Bronchial epithelial cell (primary cell): ENCODE measurements at regions not wholly inside any gene's neighbourhood (a gene's known extent, or its start where the extent isn't known, plus 50 kb on each side); places are given as distances from the start of the nearest gene placed in this dataset.

ENCODE experiments used
- DNase-seq: peaks from one replicate; pipeline ENCODE4 v3.0.0-alpha.2; 2010; ENCODE audit warnings: low read depth
- FAIRE-seq: peaks from 2 replicates; lab custom pipeline; 2011; peaks lifted over from hg19 to GRCh38; lab: Jason Lieb, UNC
- H3K27me3 ChIP-seq: 2 replicates; pipeline ENCODE4 v1.5.1; 2011; ENCODE audit warnings: low read length; ENCODE audit not compliant: control insufficient read depth, insufficient read depth
- H3K36me3 ChIP-seq: 2 replicates; pipeline ENCODE4 v1.5.1; 2011; ENCODE audit warnings: low read length; ENCODE audit not compliant: control insufficient read depth, insufficient read depth
- H3K4me3 ChIP-seq: 2 replicates; pipeline ENCODE4 v1.5.1; 2011; ENCODE audit warnings: mild to moderate bottlenecking, low read depth, low read length, control low read depth
- TF ChIP-seq, protein P1 (sequence below): IDR thresholded peaks from 2 replicates; pipeline ENCODE4 v1.5.1; 2011; ENCODE audit warnings: mild to moderate bottlenecking, moderate library complexity, low read length, control low read depth, inconsistent platforms; ENCODE audit not compliant: insufficient read depth, severe bottlenecking

DNA sequence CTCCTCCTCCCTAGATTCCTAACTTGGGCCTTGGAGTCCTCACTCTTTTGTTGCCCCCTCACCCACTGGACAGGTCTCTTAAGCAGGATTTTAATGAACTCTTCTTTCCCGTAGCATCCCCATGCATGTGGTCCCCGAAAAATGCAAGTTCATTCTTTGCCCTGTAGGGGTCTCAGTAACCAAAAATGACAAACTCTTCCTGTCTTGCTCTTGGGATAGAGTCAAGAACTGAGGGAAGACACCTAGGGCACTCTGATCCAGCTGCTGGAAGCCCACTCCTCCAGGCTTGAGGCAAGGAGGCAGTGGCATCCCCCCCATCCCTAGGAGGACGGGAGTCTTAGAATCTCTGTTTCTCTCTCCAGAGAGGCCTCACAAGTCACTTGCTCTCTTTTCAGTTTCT, 987.0 kb downstream of the DIAPH3 start:
- TF ChIP-seq, protein P1, sequence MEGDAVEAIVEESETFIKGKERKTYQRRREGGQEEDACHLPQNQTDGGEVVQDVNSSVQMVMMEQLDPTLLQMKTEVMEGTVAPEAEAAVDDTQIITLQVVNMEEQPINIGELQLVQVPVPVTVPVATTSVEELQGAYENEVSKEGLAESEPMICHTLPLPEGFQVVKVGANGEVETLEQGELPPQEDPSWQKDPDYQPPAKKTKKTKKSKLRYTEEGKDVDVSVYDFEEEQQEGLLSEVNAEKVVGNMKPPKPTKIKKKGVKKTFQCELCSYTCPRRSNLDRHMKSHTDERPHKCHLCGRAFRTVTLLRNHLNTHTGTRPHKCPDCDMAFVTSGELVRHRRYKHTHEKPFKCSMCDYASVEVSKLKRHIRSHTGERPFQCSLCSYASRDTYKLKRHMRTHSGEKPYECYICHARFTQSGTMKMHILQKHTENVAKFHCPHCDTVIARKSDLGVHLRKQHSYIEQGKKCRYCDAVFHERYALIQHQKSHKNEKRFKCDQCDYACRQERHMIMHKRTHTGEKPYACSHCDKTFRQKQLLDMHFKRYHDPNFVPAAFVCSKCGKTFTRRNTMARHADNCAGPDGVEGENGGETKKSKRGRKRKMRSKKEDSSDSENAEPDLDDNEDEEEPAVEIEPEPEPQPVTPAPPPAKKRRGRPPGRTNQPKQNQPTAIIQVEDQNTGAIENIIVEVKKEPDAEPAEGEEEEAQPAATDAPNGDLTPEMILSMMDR: no peak
- no peaks in the 10 kb centered on the region for H3K27me3 ChIP-seq
- H3K36me3 ChIP-seq: no peaks in the 10 kb centered on the region
- H3K4me3 ChIP-seq: no peak overlapping the region
- no peak for FAIRE-seq
- DNase-seq: no peak

DNA sequence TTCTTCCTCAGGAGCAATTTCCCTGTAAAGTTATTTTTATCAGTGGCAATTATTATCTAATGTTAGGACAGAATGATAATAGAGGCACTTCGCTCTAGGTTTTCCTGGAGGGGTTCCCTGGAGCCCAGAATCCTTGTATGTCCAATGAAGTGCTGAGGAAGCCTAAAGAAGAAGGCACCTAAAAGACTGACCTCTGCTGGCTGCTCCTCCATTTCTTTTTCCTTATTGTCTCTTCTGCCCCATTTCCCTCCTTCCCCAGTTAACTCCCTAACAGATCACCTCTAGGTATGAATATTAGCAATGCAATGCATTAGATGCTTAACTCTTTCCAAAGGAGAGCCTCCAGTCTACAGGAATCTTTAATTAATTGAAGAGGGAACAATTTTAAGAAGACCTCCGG, 985.4 kb downstream of the DIAPH3 start:
- no peak overlapping the region for H3K4me3 ChIP-seq
- FAIRE-seq (no peak), DNase-seq (no peak)
- H3K27me3 ChIP-seq: no peaks in the 10 kb centered on the region
- H3K36me3 ChIP-seq: no peaks in the 10 kb centered on the region
- TF ChIP-seq, protein P1: no peak

DNA sequence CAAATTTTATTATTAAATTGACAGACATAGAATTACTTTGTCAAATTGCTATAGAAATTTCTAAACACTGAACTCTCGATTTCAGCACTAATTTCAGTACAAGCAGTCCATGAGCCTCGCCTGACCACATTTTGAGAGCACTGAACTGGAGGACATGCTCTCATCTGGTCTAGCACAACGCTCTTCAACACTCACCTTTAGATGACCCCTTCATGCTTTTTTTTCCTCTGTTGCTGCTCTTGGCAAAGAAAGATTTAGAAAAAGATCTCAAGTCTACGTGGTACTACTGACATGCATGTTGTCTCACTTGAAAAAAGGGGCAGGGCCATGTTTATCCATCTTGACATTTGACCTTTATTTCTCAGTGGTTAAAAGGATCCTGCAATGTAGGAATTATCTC, 981.5 kb downstream of the DIAPH3 start:
- no peaks in the 10 kb centered on the region for H3K27me3 ChIP-seq
- no peak overlapping the region for H3K4me3 ChIP-seq
- FAIRE-seq (no peak), DNase-seq (no peak)
- H3K36me3 ChIP-seq: no peaks in the 10 kb centered on the region
- TF ChIP-seq, protein P1: no peak

DNA sequence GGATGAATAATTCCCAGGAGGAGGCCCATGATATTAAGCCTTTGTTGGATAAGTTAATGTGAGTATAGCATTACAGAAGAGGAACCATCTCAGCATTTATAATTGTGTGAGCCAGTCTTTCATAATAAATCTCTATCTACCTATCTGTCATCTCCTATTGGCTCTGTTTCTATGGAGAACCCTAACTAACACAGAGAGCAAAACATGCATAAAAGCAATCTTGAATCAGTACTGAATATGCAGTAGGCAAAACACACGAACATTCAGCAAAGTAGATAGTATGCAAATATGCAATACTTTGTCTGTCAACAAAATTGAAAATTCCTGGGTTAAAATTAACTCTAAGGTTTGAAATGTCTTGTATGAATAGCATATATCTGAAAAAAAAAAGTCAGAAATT, 966.3 kb downstream of the DIAPH3 start:
- no peaks in the 10 kb centered on the region for H3K27me3 ChIP-seq
- no peak for FAIRE-seq
- H3K36me3 ChIP-seq: no peaks in the 10 kb centered on the region
- H3K4me3 ChIP-seq: no peak overlapping the region
- TF ChIP-seq, protein P1: no peak
- DNase-seq: no peak

DNA sequence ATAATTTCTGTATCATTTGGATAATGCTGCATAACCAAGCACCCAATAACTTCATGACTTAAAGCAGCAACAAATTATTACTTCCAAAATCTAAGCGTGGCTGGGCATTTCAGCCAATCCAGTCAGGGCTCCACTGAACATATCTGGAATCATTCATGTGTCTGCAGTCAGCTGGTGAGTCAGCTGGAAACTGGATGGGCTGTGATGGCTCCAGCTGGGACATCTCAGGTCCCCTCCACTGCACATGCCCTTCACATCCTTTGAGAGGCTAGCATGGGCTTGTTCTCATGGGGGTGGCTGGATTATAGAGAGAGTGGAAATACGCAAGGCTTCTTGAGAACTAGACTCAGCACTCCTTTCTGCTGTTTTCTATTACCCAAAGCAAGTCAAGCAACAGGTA, 961.9 kb downstream of the DIAPH3 start:
- FAIRE-seq (no peak), DNase-seq (no peak)
- Histone ChIP-seq H3K27me3 (no peaks in the 10 kb centered on the region), H3K4me3 (no peak overlapping the region), H3K36me3 (no peaks in the 10 kb centered on the region)
- TF ChIP-seq, protein P1: no peak

DNA sequence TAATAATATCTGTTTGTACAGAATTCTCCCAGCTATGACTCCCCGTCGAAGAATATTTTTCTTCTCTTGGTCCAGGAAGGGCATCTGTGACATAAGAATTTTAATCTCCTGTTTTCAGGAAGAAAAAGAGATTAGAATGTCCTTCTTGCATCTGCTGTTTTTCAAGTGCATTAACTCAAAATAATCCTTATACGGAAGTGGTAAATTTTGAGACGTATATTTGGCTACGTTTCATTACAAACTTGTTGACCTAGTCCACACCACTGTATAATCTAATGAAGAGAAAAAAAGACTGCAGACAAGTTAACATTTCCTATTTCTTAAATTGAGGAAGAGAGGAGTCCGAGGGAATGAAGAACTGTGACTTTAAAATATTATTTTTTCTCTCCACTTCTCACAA, 959.9 kb downstream of the DIAPH3 start:
- TF ChIP-seq, protein P1: no peak
- Histone ChIP-seq H3K4me3 (no peak overlapping the region), H3K27me3 (no peaks in the 10 kb centered on the region), H3K36me3 (no peaks in the 10 kb centered on the region)
- FAIRE-seq: no peak
- DNase-seq: no peak
